AG04449 (cell line): ENCODE measurements at regions not wholly inside any gene's neighbourhood (a gene's known extent, or its start where the extent isn't known, plus 50 kb on each side); places are given as distances from the start of the nearest gene placed in this dataset.

Experiments
- CTCF ChIA-PET: fragments of 350-600 bp; formaldehyde crosslinking; extraction: SDS; loops from one replicate; lab custom pipeline; 2021; ENCODE audit warnings: antibody characterized with exemption; lab: Yijun Ruan, JAX
- POLR2A ChIA-PET: fragments of 400-600, 350-600 bp; formaldehyde crosslinking; extraction: SDS; loops from one replicate; lab custom pipeline; 2020; ENCODE audit warnings: antibody characterized with exemption, inconsistent platforms; lab: Yijun Ruan, JAX
- DNase-seq: peaks from one replicate; pipeline ENCODE4 v3.0.0-alpha.2; 2010; ENCODE audit warnings: low read depth, low spot score
- H3K4me3 ChIP-seq: 2 replicates; pipeline ENCODE4 v1.5.1; 2011; ENCODE audit warnings: low read depth, mild to moderate bottlenecking, control low read depth, low read length
- TF ChIP-seq, protein P1 (sequence below): IDR thresholded peaks from one replicate; pipeline ENCODE4 v1.5.1; 2011; ENCODE audit warnings: mild to moderate bottlenecking, moderate library complexity, low read length, control low read depth, inconsistent platforms; ENCODE audit not compliant: insufficient read depth; ENCODE audit errors: missing control alignments

- no peak for DNase-seq
- POLR2A ChIA-PET: no interaction called here
- H3K4me3 ChIP-seq: no peak overlapping the region
- CTCF ChIA-PET: no interaction called here
- TF ChIP-seq, protein P1, sequence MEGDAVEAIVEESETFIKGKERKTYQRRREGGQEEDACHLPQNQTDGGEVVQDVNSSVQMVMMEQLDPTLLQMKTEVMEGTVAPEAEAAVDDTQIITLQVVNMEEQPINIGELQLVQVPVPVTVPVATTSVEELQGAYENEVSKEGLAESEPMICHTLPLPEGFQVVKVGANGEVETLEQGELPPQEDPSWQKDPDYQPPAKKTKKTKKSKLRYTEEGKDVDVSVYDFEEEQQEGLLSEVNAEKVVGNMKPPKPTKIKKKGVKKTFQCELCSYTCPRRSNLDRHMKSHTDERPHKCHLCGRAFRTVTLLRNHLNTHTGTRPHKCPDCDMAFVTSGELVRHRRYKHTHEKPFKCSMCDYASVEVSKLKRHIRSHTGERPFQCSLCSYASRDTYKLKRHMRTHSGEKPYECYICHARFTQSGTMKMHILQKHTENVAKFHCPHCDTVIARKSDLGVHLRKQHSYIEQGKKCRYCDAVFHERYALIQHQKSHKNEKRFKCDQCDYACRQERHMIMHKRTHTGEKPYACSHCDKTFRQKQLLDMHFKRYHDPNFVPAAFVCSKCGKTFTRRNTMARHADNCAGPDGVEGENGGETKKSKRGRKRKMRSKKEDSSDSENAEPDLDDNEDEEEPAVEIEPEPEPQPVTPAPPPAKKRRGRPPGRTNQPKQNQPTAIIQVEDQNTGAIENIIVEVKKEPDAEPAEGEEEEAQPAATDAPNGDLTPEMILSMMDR: no peak
Observed at GRCh38 chr10:33618196-33618595, 283.7 kb upstream of the NRP1 start.

GRCh38 chr10:33617381-33618080 lies 283.1 kb upstream of the NRP1 start:
- CTCF ChIA-PET: no interaction called here
- TF ChIP-seq, protein P1: no peak
- DNase-seq: no peak

GRCh38 chr10:33616956-33617355 lies 282.5 kb upstream of the NRP1 start:
- DNase-seq: no peak
- ChIA-PET POLR2A (no interaction called here), CTCF (no interaction called here)
- no peak overlapping the region for H3K4me3 ChIP-seq
- TF ChIP-seq, protein P1: no peak

More at GRCh38 chr10:33617381-33618080, 283.1 kb upstream of the NRP1 start:
- H3K4me3 ChIP-seq: no peak overlapping the region
- POLR2A ChIA-PET: no interaction called here

GRCh38 chr10:33612551-33612950 lies 278.1 kb upstream of the NRP1 start:
- TF ChIP-seq, protein P1: no peak
- peak; percentile 24 for DNase-seq
- ChIA-PET CTCF (no interaction called here), POLR2A (no interaction called here)
- H3K4me3 ChIP-seq: no peak overlapping the region

DNA sequence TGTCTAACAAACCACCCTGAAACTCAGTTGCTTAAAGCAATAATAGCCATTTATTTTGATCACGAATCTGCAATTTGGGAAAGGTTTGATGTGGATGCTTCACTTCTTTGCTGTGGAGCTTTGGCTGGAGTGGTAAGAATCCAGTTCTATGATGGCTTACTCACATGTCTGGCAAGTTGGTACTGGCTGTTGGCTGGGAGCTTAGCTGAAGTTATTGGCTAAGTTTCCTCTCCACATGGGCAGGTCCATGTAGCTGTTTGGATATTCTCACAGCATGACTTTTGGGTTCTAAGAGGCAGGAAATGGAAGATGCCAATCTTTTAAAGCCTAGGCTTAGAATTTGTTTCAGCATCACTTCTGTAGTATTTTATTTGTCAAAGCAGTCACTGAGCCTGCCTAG lies 277.6 kb upstream of the NRP1 start:
- ChIA-PET CTCF (no interaction called here), POLR2A (no interaction called here)
- TF ChIP-seq, protein P1: no peak
- no peak overlapping the region for H3K4me3 ChIP-seq
- no peak for DNase-seq

- DNase-seq: no peak
- no peak overlapping the region for H3K4me3 ChIP-seq
- CTCF ChIA-PET: no interaction called here
- TF ChIP-seq, protein P1: no peak
- POLR2A ChIA-PET: no interaction called here
Observed at GRCh38 chr10:33611423-33611822, 277.0 kb upstream of the NRP1 start.
